Karpas-422 (cell line): ENCODE measurements at regions not wholly inside any gene's neighbourhood (a gene's known extent, or its start where the extent isn't known, plus 50 kb on each side); places are given as distances from the start of the nearest gene placed in this dataset.
"Not testable (repeated sequence)": the region's sequence is repeated elsewhere in the genome, so short reads cannot be mapped to it uniquely, and the experiment has no call there.

Source experiments
- DNase-seq: peaks from one replicate; pipeline ENCODE4 v3.0.0-alpha.2; 2015
- H2AFZ ChIP-seq: fragments of 200-600 bp; sonication (generic); 2 replicates; pipeline ENCODE4 v1.6.1; 2014; ENCODE audit warnings: antibody characterized with exemption, low read length, mixed read lengths
- H3K27ac ChIP-seq: fragments of 200-600 bp; sonication (generic); 2 replicates; pipeline ENCODE4 v1.5.1; 2014; ENCODE audit warnings: mild to moderate bottlenecking, low read length, moderate library complexity
- H3K27me3 ChIP-seq: fragments of 200-600 bp; sonication (generic); 2 replicates; pipeline ENCODE4 v1.6.1; 2014; ENCODE audit warnings: low read length, mixed read lengths
- H3K36me3 ChIP-seq: fragments of 200-600 bp; sonication (generic); 2 replicates; pipeline ENCODE4 v1.6.1; 2014; ENCODE audit warnings: low read length, mixed read lengths; ENCODE audit not compliant: insufficient read depth
- H3K4me1 ChIP-seq: fragments of 200-600 bp; sonication (generic); 2 replicates; pipeline ENCODE4 v1.6.1; 2014; ENCODE audit warnings: mild to moderate bottlenecking, low read length, mixed read lengths
- H3K4me2 ChIP-seq: fragments of 200-600 bp; sonication (generic); 2 replicates; pipeline ENCODE4 v1.6.1; 2014; ENCODE audit warnings: low read length, low read depth, mild to moderate bottlenecking; ENCODE audit not compliant: poor library complexity, severe bottlenecking
- H3K4me3 ChIP-seq: fragments of 200-600 bp; sonication (generic); 2 replicates; pipeline ENCODE4 v1.5.1; 2014; ENCODE audit warnings: mild to moderate bottlenecking, antibody characterized with exemption, low read length, mixed read lengths
- H3K79me2 ChIP-seq: fragments of 200-600 bp; sonication (generic); 2 replicates; pipeline ENCODE4 v1.6.1; 2014; ENCODE audit warnings: mild to moderate bottlenecking, low read length, mixed read lengths
- H3K9ac ChIP-seq: fragments of 200-600 bp; sonication (generic); 2 replicates; pipeline ENCODE4 v1.6.0; 2014; ENCODE audit warnings: low read length
- H3K9me2 ChIP-seq: fragments of 200-600 bp; sonication (generic), shearing (Covaris generic); replicated peaks from 2 replicates; pipeline ENCODE4 v1.6.0; 2014; ENCODE audit warnings: mild to moderate bottlenecking, low read length, moderate library complexity; ENCODE audit not compliant: insufficient read depth
- H3K9me3 ChIP-seq: fragments of 300-700, 200-600 bp; sonication (generic); 2 replicates; pipeline ENCODE4 v1.6.1; 2014; ENCODE audit warnings: low read length, mixed read lengths
- H4K20me1 ChIP-seq: fragments of 200-600 bp; sonication (generic); 2 replicates; pipeline ENCODE4 v1.6.1; 2014; ENCODE audit warnings: mild to moderate bottlenecking, antibody characterized with exemption, low read length, low read depth; ENCODE audit not compliant: insufficient read depth

GRCh38 chr3:150346266-150346665 is 61.8 kb upstream of the TSC22D2 start:
- H3K4me2 ChIP-seq, result no peak overlapping the region

GRCh38 chr3:150345021-150345538 is 63.0 kb upstream of the TSC22D2 start:
- Histone ChIP-seq H4K20me1 (no peaks in the 10 kb centered on the region), H3K27ac (no peak overlapping the region), H3K4me2 (no peak overlapping the region), H3K27me3 (no peaks in the 10 kb centered on the region), H3K9ac (no peak overlapping the region), H2AFZ (no peak overlapping the region), H3K4me1 (peaks cover 3% of the 10 kb centered on the region; the same call in 1 of the 2 replicates), H3K9me2 (no peaks in the 10 kb centered on the region), H3K4me3 (no peak overlapping the region), H3K9me3 (no peaks in the 10 kb centered on the region), H3K79me2 (no peaks in the 10 kb centered on the region), H3K36me3 (no peaks in the 10 kb centered on the region)
- DNase-seq, result no peak

More at GRCh38 chr3:150346266-150346665, 61.8 kb upstream of the TSC22D2 start:
- Histone ChIP-seq H3K9me3 (no peaks in the 10 kb centered on the region), H3K27me3 (no peaks in the 10 kb centered on the region), H3K36me3 (no peaks in the 10 kb centered on the region), H3K4me3 (no peak overlapping the region), H3K27ac (no peak overlapping the region), H3K4me1 (peaks cover 3% of the 10 kb centered on the region; the same call in 1 of the 2 replicates), H2AFZ (no peak overlapping the region), H3K9me2 (no peaks in the 10 kb centered on the region), H4K20me1 (no peaks in the 10 kb centered on the region), H3K79me2 (no peaks in the 10 kb centered on the region), H3K9ac (no peak overlapping the region)
- DNase-seq, result no peak

- no peak overlapping the region for H2AFZ ChIP-seq
- H3K4me2 ChIP-seq, result no peak overlapping the region
- peaks cover 3% of the 10 kb centered on the region; the same call in 1 of the 2 replicates for H3K4me1 ChIP-seq
- no peaks in the 10 kb centered on the region for H4K20me1 ChIP-seq
- no peaks in the 10 kb centered on the region for H3K9me3 ChIP-seq
- H3K36me3 ChIP-seq, result no peaks in the 10 kb centered on the region
- H3K27ac ChIP-seq, result no peak overlapping the region
- H3K9me2 ChIP-seq, result no peaks in the 10 kb centered on the region
- H3K9ac ChIP-seq, result no peak overlapping the region
- DNase-seq, result no peak
- H3K27me3 ChIP-seq, result no peaks in the 10 kb centered on the region
- no peak overlapping the region for H3K4me3 ChIP-seq
- no peaks in the 10 kb centered on the region for H3K79me2 ChIP-seq
Measured at GRCh38 chr3:150344079-150344759, 63.9 kb upstream of the TSC22D2 start.

GRCh38 chr3:150342896-150343467 is 65.1 kb upstream of the TSC22D2 start:
- H3K36me3 ChIP-seq, result no peaks in the 10 kb centered on the region
- no peak overlapping the region for H2AFZ ChIP-seq
- H3K27me3 ChIP-seq, result no peaks in the 10 kb centered on the region
- no peak for DNase-seq
- H3K27ac ChIP-seq, result no peak overlapping the region
- no peaks in the 10 kb centered on the region for H4K20me1 ChIP-seq
- no peak overlapping the region for H3K4me2 ChIP-seq
- H3K9me2 ChIP-seq, result no peaks in the 10 kb centered on the region
- H3K9me3 ChIP-seq, result no peaks in the 10 kb centered on the region
- H3K9ac ChIP-seq, result no peak overlapping the region
- H3K4me3 ChIP-seq, result no peak overlapping the region
- H3K79me2 ChIP-seq, result no peaks in the 10 kb centered on the region
- H3K4me1 ChIP-seq, result peaks cover 3% of the 10 kb centered on the region; the same call in 1 of the 2 replicates

- no peaks in the 10 kb centered on the region for H3K9me3 ChIP-seq
- H3K4me1 ChIP-seq, result peaks cover 3% of the 10 kb centered on the region; the same call in 1 of the 2 replicates
- H3K4me2 ChIP-seq, result no peak overlapping the region
- no peak overlapping the region for H2AFZ ChIP-seq
- no peaks in the 10 kb centered on the region for H3K9me2 ChIP-seq
- H3K9ac ChIP-seq, result no peak overlapping the region
- no peaks in the 10 kb centered on the region for H3K36me3 ChIP-seq
- H3K27me3 ChIP-seq, result no peaks in the 10 kb centered on the region; the same call in 1 of the 2 replicates
- H3K4me3 ChIP-seq, result no peak overlapping the region
- no peak for DNase-seq
- H3K27ac ChIP-seq, result no peak overlapping the region
- H4K20me1 ChIP-seq, result no peaks in the 10 kb centered on the region
- H3K79me2 ChIP-seq, result no peaks in the 10 kb centered on the region
Measured at GRCh38 chr3:150341891-150342290, 66.2 kb upstream of the TSC22D2 start.

- H3K79me2 ChIP-seq, H3K36me3 ChIP-seq, H3K4me2 ChIP-seq, H3K9ac ChIP-seq, H3K27me3 ChIP-seq, H4K20me1 ChIP-seq, H3K4me1 ChIP-seq, H3K9me2 ChIP-seq, DNase-seq, H3K4me3 ChIP-seq, H3K9me3 ChIP-seq, H3K27ac ChIP-seq, H2AFZ ChIP-seq: not testable (repeated sequence)
Measured at GRCh38 chr3:150336363-150336762, 71.7 kb upstream of the TSC22D2 start.

GRCh38 chr3:150335631-150336030 is 72.5 kb upstream of the TSC22D2 start:
- H3K4me2 ChIP-seq, result no peak overlapping the region
- H3K4me3 ChIP-seq, result no peak overlapping the region
- DNase-seq, result no peak
- no peaks in the 10 kb centered on the region for H3K79me2 ChIP-seq
- H4K20me1 ChIP-seq, result no peaks in the 10 kb centered on the region
- no peaks in the 10 kb centered on the region for H3K9me2 ChIP-seq
- H3K9me3 ChIP-seq, result no peaks in the 10 kb centered on the region
- no peak overlapping the region for H3K27ac ChIP-seq
- no peaks in the 10 kb centered on the region; the same call in 1 of the 2 replicates for H3K27me3 ChIP-seq
- H3K4me1 ChIP-seq, result no peaks in the 10 kb centered on the region
- no peak overlapping the region for H2AFZ ChIP-seq
- H3K36me3 ChIP-seq, result no peaks in the 10 kb centered on the region
- H3K9ac ChIP-seq, result no peak overlapping the region

- Histone ChIP-seq H3K4me2 (no peak overlapping the region), H3K9ac (no peak overlapping the region), H3K4me1 (no peaks in the 10 kb centered on the region), H3K27ac (no peak overlapping the region), H3K4me3 (no peak overlapping the region), H3K9me2 (no peaks in the 10 kb centered on the region), H2AFZ (no peak overlapping the region), H3K27me3 (no peaks in the 10 kb centered on the region; the same call in 1 of the 2 replicates), H3K9me3 (no peaks in the 10 kb centered on the region), H4K20me1 (no peaks in the 10 kb centered on the region), H3K79me2 (no peaks in the 10 kb centered on the region), H3K36me3 (no peaks in the 10 kb centered on the region)
- no peak for DNase-seq
Measured at GRCh38 chr3:150334974-150335373, 73.1 kb upstream of the TSC22D2 start.
